ENCODE measurements at regions not wholly inside any gene's neighbourhood (a gene's known extent, or its start where the extent isn't known, plus 50 kb on each side); places are given as distances from the start of the nearest gene placed in this dataset.

DNA sequence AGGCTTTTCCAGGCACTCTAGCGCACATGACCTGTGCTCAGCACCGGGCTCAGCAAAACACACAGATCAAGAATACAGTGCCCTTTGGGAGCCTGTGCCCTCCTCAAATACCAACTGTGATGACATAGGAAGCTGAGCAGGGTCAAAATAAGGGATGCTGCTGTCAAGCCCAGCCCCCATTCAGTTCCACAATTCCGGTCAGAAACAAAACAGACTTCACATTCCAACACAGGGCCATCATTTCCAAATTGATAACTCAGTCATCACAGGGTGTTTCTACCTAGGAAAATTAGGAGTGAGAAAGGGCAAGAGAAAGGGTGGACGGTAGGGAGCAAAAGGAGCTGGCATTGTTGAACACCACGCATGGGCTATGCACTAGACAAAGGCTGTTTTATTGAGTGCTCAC, 158.4 kb upstream of the CCDC54 start:
- TF ChIP-seq, protein P1, sequence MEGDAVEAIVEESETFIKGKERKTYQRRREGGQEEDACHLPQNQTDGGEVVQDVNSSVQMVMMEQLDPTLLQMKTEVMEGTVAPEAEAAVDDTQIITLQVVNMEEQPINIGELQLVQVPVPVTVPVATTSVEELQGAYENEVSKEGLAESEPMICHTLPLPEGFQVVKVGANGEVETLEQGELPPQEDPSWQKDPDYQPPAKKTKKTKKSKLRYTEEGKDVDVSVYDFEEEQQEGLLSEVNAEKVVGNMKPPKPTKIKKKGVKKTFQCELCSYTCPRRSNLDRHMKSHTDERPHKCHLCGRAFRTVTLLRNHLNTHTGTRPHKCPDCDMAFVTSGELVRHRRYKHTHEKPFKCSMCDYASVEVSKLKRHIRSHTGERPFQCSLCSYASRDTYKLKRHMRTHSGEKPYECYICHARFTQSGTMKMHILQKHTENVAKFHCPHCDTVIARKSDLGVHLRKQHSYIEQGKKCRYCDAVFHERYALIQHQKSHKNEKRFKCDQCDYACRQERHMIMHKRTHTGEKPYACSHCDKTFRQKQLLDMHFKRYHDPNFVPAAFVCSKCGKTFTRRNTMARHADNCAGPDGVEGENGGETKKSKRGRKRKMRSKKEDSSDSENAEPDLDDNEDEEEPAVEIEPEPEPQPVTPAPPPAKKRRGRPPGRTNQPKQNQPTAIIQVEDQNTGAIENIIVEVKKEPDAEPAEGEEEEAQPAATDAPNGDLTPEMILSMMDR (IDR thresholded peaks at IDR 0.05) = no peak
- no peak overlapping the region for H3K4me3 ChIP-seq
- H3K27ac ChIP-seq = no peak overlapping the region
- intact Hi-C loops (cut with DNase I) = no loop called here
- H3K36me3 ChIP-seq (ENCODE audit: insufficient read depth in 1 of 2, low read depth in 1 of 2) = no peaks in the 10 kb centered on the region
- no peaks in the 10 kb centered on the region for H3K9me3 ChIP-seq
- no peaks in the 10 kb centered on the region for H3K27me3 ChIP-seq (ENCODE audit: insufficient read depth in 3 of 3, low read length in 2 of 3)
- ATAC-seq = no peak
- DNase-seq = no peak
- peaks cover 5% of the 10 kb centered on the region for H3K4me1 ChIP-seq
- 76 to 88% (median 83%) methylated on average over 5 of the region's 5 CpGs for WGBS, 3 donors

DNA sequence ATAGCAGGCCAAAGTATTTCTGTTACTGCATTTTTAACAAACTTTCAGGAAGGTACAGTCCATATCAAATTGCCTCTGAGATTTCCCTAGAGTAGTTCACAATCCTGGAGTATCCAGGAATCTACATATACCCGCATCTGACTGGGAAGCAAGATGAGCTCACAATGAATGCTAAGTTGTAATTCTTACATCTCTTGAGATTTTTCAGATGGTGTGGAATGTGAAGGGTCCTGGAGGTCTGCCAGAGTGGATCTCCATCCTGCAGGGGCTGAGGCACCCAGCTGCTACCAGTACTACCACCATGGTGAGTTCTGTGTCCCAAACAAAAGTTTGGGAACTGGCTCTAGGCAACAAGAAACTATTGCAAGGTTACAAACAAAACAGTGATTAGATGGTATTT, 156.7 kb upstream of the CCDC54 start:
- no peaks in the 10 kb centered on the region for H3K9me3 ChIP-seq
- no peaks in the 10 kb centered on the region for H3K36me3 ChIP-seq (ENCODE audit: insufficient read depth in 1 of 2, low read depth in 1 of 2)
- DNase-seq (no peak), ATAC-seq (no peak)
- no peak overlapping the region for H3K27ac ChIP-seq
- intact Hi-C loops (cut with DNase I) = no loop called here
- TF ChIP-seq, protein P1 (IDR thresholded peaks at IDR 0.05) = no peak
- H3K4me1 ChIP-seq = peaks cover 5% of the 10 kb centered on the region
- no peaks in the 10 kb centered on the region for H3K27me3 ChIP-seq (ENCODE audit: insufficient read depth in 3 of 3, low read length in 2 of 3)
- WGBS, 3 donors = 72 to 81% (median 79%) methylated on average over 1 of the region's 1 CpG
- H3K4me3 ChIP-seq = no peak overlapping the region

DNA sequence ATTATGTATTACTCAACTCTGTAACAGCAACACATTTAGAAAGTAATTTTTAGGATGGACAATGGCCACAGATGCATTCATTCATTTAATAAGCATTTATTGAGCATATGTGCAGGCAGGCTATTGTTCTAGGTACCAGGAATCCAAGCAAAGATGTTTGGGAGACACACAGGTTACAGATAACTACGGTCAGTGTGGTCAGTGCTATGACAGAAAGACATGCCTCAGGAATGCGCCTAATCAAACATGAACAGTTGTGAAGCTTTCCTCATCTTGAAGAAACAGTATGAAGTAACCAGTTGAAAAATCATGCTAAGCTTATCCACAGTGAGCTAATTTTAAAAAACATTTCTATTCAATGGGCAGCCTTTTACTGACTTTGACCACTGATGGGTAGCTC, 155.4 kb upstream of the CCDC54 start:
- Histone ChIP-seq H3K4me3 (no peak overlapping the region), H3K9me3 (no peaks in the 10 kb centered on the region), H3K27ac (no peak overlapping the region), H3K36me3 (ENCODE audit: insufficient read depth in 1 of 2, low read depth in 1 of 2) (no peaks in the 10 kb centered on the region), H3K27me3 (ENCODE audit: insufficient read depth in 3 of 3, low read length in 2 of 3) (no peaks in the 10 kb centered on the region), H3K4me1 (peaks cover 5% of the 10 kb centered on the region)
- TF ChIP-seq, protein P1 (IDR thresholded peaks at IDR 0.05) = no peak
- ATAC-seq (no peak), DNase-seq (no peak)
- intact Hi-C loops (cut with DNase I) = no loop called here
- WGBS, 3 donors = 96 to 100% (median 96%) methylated on average over 2 of the region's 2 CpGs

DNA sequence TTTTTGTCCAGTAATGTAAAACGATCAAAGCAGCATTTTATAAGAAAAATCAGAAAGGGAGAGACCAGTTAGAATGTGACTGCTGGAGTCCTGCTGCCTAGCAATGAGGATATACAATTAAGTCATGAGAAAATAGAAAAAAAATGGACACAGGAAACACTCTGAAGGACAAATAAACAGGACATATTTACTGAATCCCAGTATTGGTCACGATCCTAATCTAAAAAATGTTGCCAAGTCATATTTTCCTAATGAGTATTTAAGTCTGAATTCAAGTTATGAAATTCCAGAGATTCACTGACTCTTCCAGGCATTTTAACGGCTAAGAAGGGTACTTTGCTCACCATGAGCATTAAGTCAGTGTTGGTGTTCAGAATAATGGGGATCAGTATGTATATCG, 154.3 kb upstream of the CCDC54 start:
- Histone ChIP-seq H3K27me3 (ENCODE audit: insufficient read depth in 3 of 3, low read length in 2 of 3) (no peaks in the 10 kb centered on the region), H3K27ac (no peak overlapping the region), H3K4me3 (no peak overlapping the region), H3K9me3 (no peaks in the 10 kb centered on the region), H3K4me1 (peaks cover 4% of the 10 kb centered on the region), H3K36me3 (ENCODE audit: insufficient read depth in 1 of 2, low read depth in 1 of 2) (no peaks in the 10 kb centered on the region)
- TF ChIP-seq, protein P1 (IDR thresholded peaks at IDR 0.05) = no peak
- ATAC-seq (no peak), DNase-seq (no peak)
- intact Hi-C loops (cut with DNase I) = no loop called here
- 35 to 47% (median 38%) methylated on average over 4 of the region's 4 CpGs for WGBS, 3 donors

DNA sequence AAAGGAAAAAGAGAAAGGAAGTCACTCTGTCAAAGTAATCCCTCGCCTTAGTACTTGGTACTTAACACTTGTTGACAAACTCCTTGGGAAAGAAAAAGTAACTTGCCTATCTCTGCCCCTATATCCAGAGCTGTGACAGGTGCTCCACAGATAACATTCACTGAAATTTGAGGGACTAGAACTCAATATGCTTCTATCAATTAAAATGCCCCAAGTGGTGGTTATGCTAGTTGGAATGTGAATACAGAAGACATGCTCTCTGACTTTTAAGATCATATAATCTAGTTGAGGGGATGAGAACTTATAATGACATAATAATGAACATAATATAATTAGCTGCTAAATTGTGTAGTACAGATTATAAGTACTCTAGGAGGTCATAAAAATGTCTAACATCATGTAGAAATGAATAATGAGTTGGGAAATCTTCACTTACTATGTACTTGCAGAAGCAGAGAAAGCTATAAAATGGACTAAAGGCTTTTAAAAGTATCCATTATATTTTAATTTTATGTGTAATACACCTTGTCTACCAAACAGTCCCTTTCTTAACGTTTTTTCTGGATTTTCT, 153.1 kb upstream of the CCDC54 start:
- intact Hi-C loops (cut with DNase I) = no loop called here
- 58 to 65% (median 59%) methylated on average over 2 of the region's 2 CpGs for WGBS, 3 donors

More for the DNA sequence above, 153.1 kb upstream of the CCDC54 start:
- Histone ChIP-seq H3K4me3 (no peak overlapping the region), H3K36me3 (ENCODE audit: insufficient read depth in 1 of 2, low read depth in 1 of 2) (no peaks in the 10 kb centered on the region), H3K27me3 (ENCODE audit: insufficient read depth in 3 of 3, low read length in 2 of 3) (no peaks in the 10 kb centered on the region), H3K4me1 (peaks cover 4% of the 10 kb centered on the region), H3K9me3 (no peaks in the 10 kb centered on the region), H3K27ac (no peak overlapping the region)
- TF ChIP-seq, protein P1 (IDR thresholded peaks at IDR 0.05) = no peak
- no peak for DNase-seq
- no peak for ATAC-seq
